ENCODE measurements at regions not wholly inside any gene's neighbourhood (a gene's known extent, or its start where the extent isn't known, plus 50 kb on each side); places are given as distances from the start of the nearest gene placed in this dataset.
"Not testable (repeated sequence)": the region's sequence is repeated elsewhere in the genome, so short reads cannot be mapped to it uniquely, and the experiment has no call there.

- no peak for DNase-seq (ENCODE audit: low spot score)
Measured at GRCh38 chr18:997499-997898, 92.8 kb downstream of the ADCYAP1 start.

- DNase-seq (ENCODE audit: low spot score): no peak
Measured at GRCh38 chr18:998936-999335, 94.3 kb downstream of the ADCYAP1 start.

GRCh38 chr18:1002653-1003178 is 98.0 kb downstream of the ADCYAP1 start:
- DNase-seq (ENCODE audit: low spot score): no peak

- DNase-seq (ENCODE audit: low spot score): no peak
Measured at GRCh38 chr18:1003499-1003898, 98.8 kb downstream of the ADCYAP1 start.

- DNase-seq (ENCODE audit: low spot score): no peak
Measured at GRCh38 chr18:1006304-1006703, 101.6 kb downstream of the ADCYAP1 start.

- DNase-seq (ENCODE audit: low spot score): no peak
Measured at GRCh38 chr18:1006965-1007364, 102.3 kb downstream of the ADCYAP1 start.

GRCh38 chr18:1011349-1011748 is 106.7 kb downstream of the ADCYAP1 start:
- no peak for DNase-seq (ENCODE audit: low spot score)

GRCh38 chr18:1012775-1013174 is 108.1 kb downstream of the ADCYAP1 start:
- DNase-seq (ENCODE audit: low spot score): no peak

- no peak for DNase-seq (ENCODE audit: low spot score)
Measured at GRCh38 chr18:1013951-1014350, 109.3 kb downstream of the ADCYAP1 start.

GRCh38 chr18:1014509-1014908 is 109.8 kb downstream of the ADCYAP1 start:
- no peak for DNase-seq (ENCODE audit: low spot score)

- DNase-seq (ENCODE audit: low spot score): no peak
Measured at GRCh38 chr18:1014951-1015624, 110.4 kb downstream of the ADCYAP1 start.

GRCh38 chr18:1015777-1016176 is 111.1 kb downstream of the ADCYAP1 start:
- no peak for DNase-seq (ENCODE audit: low spot score)

- DNase-seq (ENCODE audit: low spot score): no peak
Measured at GRCh38 chr18:1017227-1018058, 112.8 kb downstream of the ADCYAP1 start.

- no peak for DNase-seq (ENCODE audit: low spot score)
Measured at GRCh38 chr18:1018181-1018681, 113.6 kb downstream of the ADCYAP1 start.

GRCh38 chr18:1019191-1019590 is 114.5 kb downstream of the ADCYAP1 start:
- no peak for DNase-seq (ENCODE audit: low spot score)

GRCh38 chr18:1020731-1021344 is 116.2 kb downstream of the ADCYAP1 start:
- no peak for DNase-seq (ENCODE audit: low spot score)

GRCh38 chr18:1026930-1027329 is 122.3 kb downstream of the ADCYAP1 start:
- no peak for DNase-seq (ENCODE audit: low spot score)

- not testable (repeated sequence) for DNase-seq (ENCODE audit: low spot score)
Measured at GRCh38 chr18:1033092-1033491, 128.4 kb downstream of the ADCYAP1 start.

GRCh38 chr18:1034971-1035370 is 130.3 kb downstream of the ADCYAP1 start:
- no peak for DNase-seq (ENCODE audit: low spot score)

- no peak for DNase-seq (ENCODE audit: low spot score)
Measured at GRCh38 chr18:1036926-1037325, 132.3 kb downstream of the ADCYAP1 start.

GRCh38 chr18:1037776-1038175 is 133.1 kb downstream of the ADCYAP1 start:
- DNase-seq (ENCODE audit: low spot score): no peak

- DNase-seq (ENCODE audit: low spot score): no peak
Measured at GRCh38 chr18:1039421-1039820, 134.8 kb downstream of the ADCYAP1 start.

- not testable (repeated sequence) for DNase-seq (ENCODE audit: low spot score)
Measured at GRCh38 chr18:1043039-1043438, 138.4 kb downstream of the ADCYAP1 start.

All from hematopoietic multipotent progenitor cell treated with erythropoietin and hydrocortisone succinate and interleukin-3 and kit ligand, for 17 days (in vitro differentiated cells).